ENCODE measurements at regions not wholly inside any gene's neighbourhood (a gene's known extent, or its start where the extent isn't known, plus 50 kb on each side); places are given as distances from the start of the nearest gene placed in this dataset.

- no peak for TF ChIP-seq CTCF (IDR thresholded peaks at IDR 0.05)
- no peak for TF ChIP-seq POLR2A (IDR thresholded peaks at IDR 0.05)
Observed at GRCh38 chr2:200100027-200100426, 144.6 kb downstream of the MAIP1 start.

All from uterus (tissue), 2 donors.